Ovary (tissue), 7 donors: ENCODE measurements at regions not wholly inside any gene's neighbourhood (a gene's known extent, or its start where the extent isn't known, plus 50 kb on each side); places are given as distances from the start of the nearest gene placed in this dataset.

Experiments
- DNase-seq, 5 donors: peaks; one replicate each; pipeline ENCODE4 v3.0.0-alpha.2; 2019 to 2020
- H3K27ac ChIP-seq, 2 donors: fragments of 200-600 bp; one replicate each; pipeline versions ENCODE4 v1.5.1 to v1.8.0; 2019 to 2022
- H3K27me3 ChIP-seq: fragments of 200-600 bp; one replicate; pipeline ENCODE4 v1.8.0; 2022
- H3K36me3 ChIP-seq: fragments of 200-600 bp; sonication (generic); one replicate; pipeline ENCODE4 v1.5.1; 2019
- H3K4me1 ChIP-seq: one replicate; pipeline ENCODE4 v1.8.1; 2013; ENCODE audit warnings: mild to moderate bottlenecking, moderate library complexity; ENCODE audit not compliant: insufficient read depth
- H3K4me3 ChIP-seq: fragments of 200-600 bp; sonication (generic); one replicate; pipeline ENCODE4 v1.5.1; 2017
- H3K9me3 ChIP-seq, 2 donors: fragments of 200-600 bp in 1 of 2; sonication (generic) in 1 of 2; one replicate each; pipeline versions ENCODE4 v1.5.1 to v1.8.1; 2013 to 2019; ENCODE audit warnings: mild to moderate bottlenecking in 1 of 2, moderate library complexity in 1 of 2
- EP300 ChIP-seq: sonication (generic); formaldehyde crosslinking; IDR thresholded peaks from one replicate; pipeline ENCODE4 v1.6.1; 2017; ENCODE audit warnings: antibody characterized with exemption
- POLR2A ChIP-seq: fragments of 450-650 bp; IDR thresholded peaks from one replicate; pipeline ENCODE4 v1.6.1; 2017; ENCODE audit warnings: antibody characterized with exemption, mild to moderate bottlenecking, moderate library complexity
- WGBS, 3 donors: extraction: QIAGEN DNeasy Blood & Tissue Kit in 1 of 3; methylation state at CpG; one replicate each; pipeline versions ENCODE4 v1.1.5 to v1.1.7; 2013 to 2017; 5-methylcytosine and 5-hydroxymethylcytosine counted together
- intact Hi-C, 4 donors: fragments of 100-400 bp; cut with DNase I; formaldehyde crosslinking; loops; one replicate each; pipeline versions ENCODE4 v1.11.0 to v1.15.1; 2022 to 2023
- TF ChIP-seq, protein P1 (sequence below), 3 donors: fragments of 450-650 bp in 2 of 3; fragments of 200-600 bp in 1 of 3; IDR thresholded peaks; one replicate each; pipeline versions ENCODE4 v1.5.1 to v1.8.0; 2016 to 2022; ENCODE audit warnings: antibody characterized with exemption in 3 of 3, mild to moderate bottlenecking in 1 of 3
- donor health status: DM: no; HTN: no; CAD: no; lungs with moderate emphysema.
- donor health status: DM: no; HTN: no; CAD: no.
- donor health status: Bipolar disorder and iron deficiency.
- donor health status: DM: no; HTN: no; CAD: no.
- donor health status: DM: yes; HTN: yes; CAD: no.

DNA sequence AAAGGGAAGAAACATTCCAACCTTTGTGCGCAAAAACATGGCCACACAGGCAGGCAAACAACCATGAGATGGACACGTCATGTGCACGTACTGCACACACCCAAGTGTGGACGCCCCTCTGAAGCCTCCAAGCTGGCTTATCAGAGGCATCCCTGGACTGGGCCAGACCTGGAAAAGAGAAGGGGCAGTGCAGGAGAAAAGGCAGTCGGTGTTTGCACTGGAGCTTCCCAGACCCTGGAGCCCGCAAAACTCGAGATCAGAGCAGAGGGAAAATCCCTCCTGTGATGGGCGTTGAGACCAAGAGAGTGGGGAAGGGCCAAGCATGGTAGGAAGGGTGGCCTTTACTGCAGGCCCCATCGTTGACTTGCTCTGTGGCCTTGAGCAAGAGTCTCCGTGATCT, 269.5 kb downstream of the CYRIA start:
- Histone ChIP-seq H3K4me1 (no peaks in the 10 kb centered on the region), H3K27ac (no peak overlapping the region), H3K4me3 (no peak overlapping the region), H3K27me3 (no peaks in the 10 kb centered on the region), H3K9me3 (no peaks in the 10 kb centered on the region), H3K36me3 (no peaks in the 10 kb centered on the region)
- intact Hi-C loops, result no loop called here
- DNase-seq, result no peak
- TF ChIP-seq POLR2A (no peak), EP300 (no peak)
- TF ChIP-seq, protein P1, sequence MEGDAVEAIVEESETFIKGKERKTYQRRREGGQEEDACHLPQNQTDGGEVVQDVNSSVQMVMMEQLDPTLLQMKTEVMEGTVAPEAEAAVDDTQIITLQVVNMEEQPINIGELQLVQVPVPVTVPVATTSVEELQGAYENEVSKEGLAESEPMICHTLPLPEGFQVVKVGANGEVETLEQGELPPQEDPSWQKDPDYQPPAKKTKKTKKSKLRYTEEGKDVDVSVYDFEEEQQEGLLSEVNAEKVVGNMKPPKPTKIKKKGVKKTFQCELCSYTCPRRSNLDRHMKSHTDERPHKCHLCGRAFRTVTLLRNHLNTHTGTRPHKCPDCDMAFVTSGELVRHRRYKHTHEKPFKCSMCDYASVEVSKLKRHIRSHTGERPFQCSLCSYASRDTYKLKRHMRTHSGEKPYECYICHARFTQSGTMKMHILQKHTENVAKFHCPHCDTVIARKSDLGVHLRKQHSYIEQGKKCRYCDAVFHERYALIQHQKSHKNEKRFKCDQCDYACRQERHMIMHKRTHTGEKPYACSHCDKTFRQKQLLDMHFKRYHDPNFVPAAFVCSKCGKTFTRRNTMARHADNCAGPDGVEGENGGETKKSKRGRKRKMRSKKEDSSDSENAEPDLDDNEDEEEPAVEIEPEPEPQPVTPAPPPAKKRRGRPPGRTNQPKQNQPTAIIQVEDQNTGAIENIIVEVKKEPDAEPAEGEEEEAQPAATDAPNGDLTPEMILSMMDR (IDR thresholded peaks at IDR 0.05), result no peak
- 81 to 94% (median 86%) methylated on average over 10 of the region's 10 CpGs for WGBS, 3 donors

GRCh38 chr2:16395601-16396000, 270.0 kb downstream of the CYRIA start:
- no peak for TF ChIP-seq POLR2A
- TF ChIP-seq EP300, result no peak
- TF ChIP-seq, protein P1 (IDR thresholded peaks at IDR 0.05), result no peak
- intact Hi-C loops, result no loop called here
- no peak overlapping the region for H3K27ac ChIP-seq
- H3K9me3 ChIP-seq, result no peaks in the 10 kb centered on the region
- H3K36me3 ChIP-seq, result no peaks in the 10 kb centered on the region
- no peak overlapping the region for H3K4me3 ChIP-seq
- no peaks in the 10 kb centered on the region for H3K27me3 ChIP-seq
- no peak for DNase-seq
- WGBS, 3 donors, result 88 to 97% (median 95%) methylated on average over 1 of the region's 1 CpG
- no peaks in the 10 kb centered on the region for H3K4me1 ChIP-seq

- no peaks in the 10 kb centered on the region for H3K4me1 ChIP-seq
- H3K36me3 ChIP-seq, result no peaks in the 10 kb centered on the region
- intact Hi-C loops, result no loop called here
- DNase-seq, result no peak
- no peaks in the 10 kb centered on the region for H3K27me3 ChIP-seq
- H3K9me3 ChIP-seq, result no peaks in the 10 kb centered on the region
- 55 to 59% (median 58%) methylated on average over 3 of the region's 3 CpGs for WGBS, 3 donors
- TF ChIP-seq, protein P1 (IDR thresholded peaks at IDR 0.05), result no peak
- TF ChIP-seq POLR2A (no peak), EP300 (no peak)
- H3K4me3 ChIP-seq, result no peak overlapping the region
- H3K27ac ChIP-seq, result no peak overlapping the region
Measured at GRCh38 chr2:16394986-16395550, 270.6 kb downstream of the CYRIA start.

DNA sequence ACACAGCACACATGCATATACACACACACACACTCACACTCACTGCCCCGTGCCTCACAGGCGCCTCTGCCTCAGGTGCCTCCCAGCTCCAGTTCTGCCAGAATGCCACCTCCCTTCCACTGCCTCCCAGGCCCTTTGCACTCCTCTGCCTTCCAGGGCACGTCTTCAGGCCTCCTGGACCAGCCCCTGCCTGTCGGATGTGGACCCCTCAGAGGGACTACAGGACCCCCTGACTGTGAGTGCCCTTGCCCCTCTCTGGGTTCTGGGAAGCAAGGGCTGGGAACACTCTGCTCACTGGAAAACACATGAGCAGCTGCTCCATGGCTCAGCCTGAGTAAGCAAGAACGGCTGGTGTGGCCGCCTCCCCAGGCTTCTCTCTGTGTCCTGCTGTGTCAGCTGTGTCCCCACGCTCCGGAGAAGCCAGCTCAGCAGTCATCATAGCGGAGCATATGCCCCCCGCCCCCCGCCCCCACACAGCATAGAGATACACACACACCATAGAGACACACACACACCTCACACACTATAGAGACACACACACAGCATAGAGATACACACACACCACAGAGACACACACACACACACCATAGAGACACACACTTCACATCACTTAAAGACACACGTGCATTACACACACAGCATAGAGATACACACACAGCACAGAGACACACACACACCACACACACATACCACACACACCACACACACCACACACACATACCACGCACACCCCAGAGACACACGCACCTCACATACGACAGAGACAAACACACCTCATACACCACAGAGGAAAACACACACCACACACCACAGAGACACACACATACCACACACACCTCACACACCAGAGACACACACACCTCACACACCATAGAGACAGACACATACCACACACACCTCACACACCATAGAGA, 271.3 kb downstream of the CYRIA start:
- intact Hi-C loops, result no loop called here
- H3K4me1 ChIP-seq, result no peaks in the 10 kb centered on the region

More for the DNA sequence above, 271.3 kb downstream of the CYRIA start:
- no peak overlapping the region for H3K4me3 ChIP-seq
- H3K27me3 ChIP-seq, result no peaks in the 10 kb centered on the region
- DNase-seq, result no peak
- no peak overlapping the region for H3K27ac ChIP-seq
- no peak for TF ChIP-seq POLR2A
- TF ChIP-seq EP300, result no peak
- TF ChIP-seq, protein P1 (IDR thresholded peaks at IDR 0.05), result no peak
- H3K36me3 ChIP-seq, result no peaks in the 10 kb centered on the region
- 54 to 67% (median 57%) methylated on average over 15 of the region's 15 CpGs for WGBS, 3 donors
- no peaks in the 10 kb centered on the region for H3K9me3 ChIP-seq
